K562 (cell line): ENCODE measurements at regions not wholly inside any gene's neighbourhood (a gene's known extent, or its start where the extent isn't known, plus 50 kb on each side); places are given as distances from the start of the nearest gene placed in this dataset.

ENCODE experiments used
- BRD9 ChIP-seq: fragments of 450-650 bp; IDR thresholded peaks from 2 replicates; pipeline ENCODE4 v1.6.1; 2018; ENCODE audit warnings: low read depth; ENCODE audit not compliant: partially characterized antibody
- CTCF ChIP-seq, 3 experiments: IDR thresholded peaks in 2 of 3; conservative IDR thresholded peaks in 1 of 3; 2 replicates each; pipeline ENCODE4 v1.5.1; 2011 to 2012; ENCODE audit warnings: low read length in 3 of 3, mild to moderate bottlenecking in 3 of 3, control low read depth in 2 of 3, improper control_type of control experiment in 1 of 3, inconsistent platforms in 1 of 3, low read depth in 1 of 3, mixed read lengths in 1 of 3, moderate library complexity in 1 of 3; ENCODE audit not compliant: insufficient read depth in 2 of 3
- E4F1 ChIP-seq: fragments of 250-450 bp; sonication (Bioruptor Pico); IDR thresholded peaks from 2 replicates; pipeline ENCODE4 v1.5.0; 2021; ENCODE audit warnings: mild to moderate bottlenecking, borderline replicate concordance
- ELK1 ChIP-seq: sonication (generic); formaldehyde crosslinking; IDR thresholded peaks from 2 replicates; pipeline ENCODE4 v1.8.1; 2022; ENCODE audit warnings: missing genetic modification reagents
- EZH2 ChIP-seq: IDR thresholded peaks from 2 replicates; pipeline ENCODE4 v1.6.1; 2012; ENCODE audit warnings: low read depth, mild to moderate bottlenecking, inconsistent platforms, low read length, borderline replicate concordance
- HDAC2 ChIP-seq: fragments of 450-650 bp; IDR thresholded peaks from 2 replicates; pipeline ENCODE4 v1.6.1; 2016; ENCODE audit warnings: mild to moderate bottlenecking
- KAT2B ChIP-seq: IDR thresholded peaks from one replicate; pipeline ENCODE4 v1.6.1; 2012; ENCODE audit warnings: low read depth, mild to moderate bottlenecking, control low read depth, inconsistent platforms, low read length, moderate library complexity
- KLF16 ChIP-seq: IDR thresholded peaks from 2 replicates; pipeline ENCODE4 v1.6.1; 2016; ENCODE audit warnings: antibody characterized with exemption
- MTF1 ChIP-seq: fragments of 250-450 bp; sonication (Bioruptor Pico); IDR thresholded peaks from 2 replicates; pipeline ENCODE4 v1.9.0; 2021; ENCODE audit warnings: moderate library complexity, mild to moderate bottlenecking, inconsistent platforms, borderline replicate concordance
- MYNN ChIP-seq, 2 experiments: sonication (generic); formaldehyde crosslinking in 1 of 2; IDR thresholded peaks; 2 replicates each; pipeline versions ENCODE4 v1.5.0 to v1.6.1; 2016 to 2020; ENCODE audit warnings: antibody characterized with exemption in 1 of 2, missing genetic modification reagents in 1 of 2
- PHF20 ChIP-seq: fragments of 450-650 bp; IDR thresholded peaks from 2 replicates; pipeline ENCODE4 v1.6.1; 2018; ENCODE audit not compliant: partially characterized antibody
- SRSF9 ChIP-seq: fragments of 200-400 bp; formaldehyde crosslinking; IDR thresholded peaks from 2 replicates; pipeline ENCODE4 v1.6.1; 2017; ENCODE audit warnings: low read depth, low read length, borderline replicate concordance
- ZBTB11 ChIP-seq, 3 experiments: fragments of 200-800 bp in 1 of 3; fragments of 250-450 bp in 1 of 3; fragments of 450-650 bp in 1 of 3; sonication (Bioruptor Pico) in 1 of 3; sonication (Bioruptor generic) in 1 of 3; formaldehyde crosslinking in 1 of 3; IDR thresholded peaks; 2 replicates each; pipeline versions ENCODE4 v1.6.1 to v1.8.0; 2016 to 2022; ENCODE audit warnings: mild to moderate bottlenecking in 2 of 3, missing genetic modification characterization in 2 of 3, missing compliant biosample characterization in 1 of 3, moderate library complexity in 1 of 3
- ZSCAN32 ChIP-seq: fragments of 450-650 bp; formaldehyde crosslinking; IDR thresholded peaks from 2 replicates; pipeline ENCODE4 v1.4.0; 2020; ENCODE audit warnings: mild to moderate bottlenecking, moderate library complexity

- TF ChIP-seq MTF1 (no peak), KLF16 (no peak), PHF20 (no peak), BRD9 (no peak), MYNN (IDR thresholded peaks at IDR 0.05) (no peak), MYNN (CRISPR knock-in tag; IDR thresholded peaks at IDR 0.05) (no peak), ZSCAN32 (CRISPR knock-in tag) (no peak), EZH2 (no peak), CTCF (IDR thresholded peaks at IDR 0.05 in 2 of 3, conservative IDR thresholded peaks at IDR 0.05 in 1 of 3; ENCODE audit: insufficient read depth in 2 of 3, low read depth in 1 of 3, low read length in 3 of 3) (no peak), SRSF9 (no peak), KAT2B (no peak), ZBTB11 (CRISPR knock-in tag; IDR thresholded peaks at IDR 0.05) (no peak), E4F1 (no peak), ELK1 (CRISPR knock-in tag) (no peak), HDAC2 (no peak)
These were observed 158.8 kb upstream of the SIX2 start for GRCh38 chr2:45167920-45168629.
